ENCODE measurements at regions not wholly inside any gene's neighbourhood (a gene's known extent, or its start where the extent isn't known, plus 50 kb on each side); places are given as distances from the start of the nearest gene placed in this dataset.

GRCh38 chr2:2993172-2993692 lies 384.4 kb downstream of the EIPR1 start:
- no peak for DNase-seq (ENCODE audit: low read depth)

GRCh38 chr2:2992634-2993033 lies 385.0 kb downstream of the EIPR1 start:
- DNase-seq (ENCODE audit: low read depth): no peak

DNA sequence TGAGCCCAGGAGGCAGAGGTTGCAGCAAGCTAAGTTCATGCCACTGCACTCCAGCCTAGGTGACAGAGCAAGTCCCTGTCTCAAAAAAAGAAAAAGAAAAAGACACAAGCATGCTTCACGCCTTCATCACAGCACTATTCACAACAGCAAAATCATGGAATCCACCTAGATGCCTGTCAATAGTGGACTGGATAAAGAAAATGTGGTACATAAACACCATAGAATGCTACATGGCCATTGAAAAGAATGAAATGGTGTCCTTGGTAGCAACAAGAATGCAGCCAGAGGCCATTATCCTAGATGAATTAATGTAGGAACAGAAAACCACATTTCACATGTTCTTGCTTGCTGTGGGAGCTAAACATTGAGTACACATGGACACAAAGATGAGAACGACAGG lies 392.6 kb downstream of the EIPR1 start:
- no peak for DNase-seq (ENCODE audit: low read depth)

DNA sequence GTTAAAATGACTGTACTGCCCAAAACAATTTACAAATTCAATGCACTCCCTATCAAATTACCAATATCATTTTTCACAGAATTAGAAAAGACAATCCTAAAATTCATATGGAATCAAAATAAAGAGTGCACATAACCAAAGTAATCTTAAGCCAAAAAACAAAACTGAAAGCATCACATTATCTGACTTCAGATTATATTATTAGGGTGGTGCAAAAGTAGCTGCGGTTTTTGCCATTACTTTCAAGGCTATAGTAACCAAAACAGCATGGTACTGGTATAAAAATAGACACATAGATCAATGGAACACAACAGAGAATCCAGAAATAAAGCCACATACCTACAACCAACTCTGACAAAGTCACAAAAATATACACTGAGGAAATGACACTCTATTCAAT lies 396.6 kb downstream of the EIPR1 start:
- no peak for DNase-seq (ENCODE audit: low read depth)

DNA sequence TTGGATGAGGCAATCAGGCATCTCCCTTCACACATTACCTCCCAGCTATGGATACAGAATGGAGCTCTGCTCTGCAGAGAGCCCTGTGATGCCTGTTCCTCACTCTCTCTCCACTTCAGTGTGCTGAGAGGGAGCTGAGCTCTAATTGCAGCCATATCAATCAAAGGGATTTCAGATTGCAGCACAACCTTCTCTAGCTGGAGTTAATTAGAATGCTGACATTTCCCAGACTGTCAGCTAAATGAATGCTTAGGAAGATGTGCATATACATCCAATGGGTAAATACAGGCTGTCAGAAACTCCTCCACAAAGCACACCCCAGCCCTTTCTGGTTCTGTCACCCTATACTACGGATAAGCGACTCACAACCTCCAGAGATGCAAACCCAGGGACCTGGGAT lies 402.6 kb downstream of the EIPR1 start:
- no peak for DNase-seq (ENCODE audit: low read depth)

DNA sequence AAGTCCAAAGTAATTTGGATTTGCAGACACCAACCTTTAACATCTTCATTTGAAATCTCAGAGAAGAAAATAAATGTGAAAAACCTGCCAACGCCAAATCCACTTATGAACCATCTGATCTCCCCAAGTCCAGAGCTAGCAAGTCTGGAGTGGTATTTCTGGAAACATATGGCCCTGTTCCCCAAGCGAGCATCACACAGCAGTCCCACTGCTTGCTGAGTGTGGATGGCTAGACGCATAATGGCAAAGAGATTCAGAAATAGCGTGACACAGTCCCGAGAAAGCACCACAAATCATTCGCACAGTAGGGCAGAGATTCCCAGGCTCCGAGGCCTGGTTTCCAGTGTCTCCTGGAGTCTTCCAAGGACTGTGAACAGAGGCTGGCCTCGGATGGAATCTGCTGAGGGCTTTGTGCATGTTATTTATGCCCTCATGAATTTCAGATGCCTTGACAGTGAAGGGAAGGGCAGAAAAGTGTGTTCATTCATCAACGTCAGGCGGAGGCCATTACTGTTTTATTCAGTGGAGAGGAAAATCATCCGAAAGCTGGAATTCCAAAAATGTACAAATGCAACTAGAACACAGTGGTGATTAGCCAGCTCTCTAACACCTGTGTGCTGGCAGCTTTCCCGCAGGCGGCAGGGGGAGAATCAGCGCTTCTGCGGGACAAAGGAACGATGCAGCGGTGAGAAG lies 417.0 kb downstream of the EIPR1 start:
- DNase-seq (ENCODE audit: low read depth): no peak

- no peak for DNase-seq (ENCODE audit: low read depth)
Observed at GRCh38 chr2:2950403-2950952, 427.1 kb downstream of the EIPR1 start.

- no peak for DNase-seq (ENCODE audit: low read depth)
Observed at GRCh38 chr2:2947406-2947805, 430.2 kb downstream of the EIPR1 start.

DNA sequence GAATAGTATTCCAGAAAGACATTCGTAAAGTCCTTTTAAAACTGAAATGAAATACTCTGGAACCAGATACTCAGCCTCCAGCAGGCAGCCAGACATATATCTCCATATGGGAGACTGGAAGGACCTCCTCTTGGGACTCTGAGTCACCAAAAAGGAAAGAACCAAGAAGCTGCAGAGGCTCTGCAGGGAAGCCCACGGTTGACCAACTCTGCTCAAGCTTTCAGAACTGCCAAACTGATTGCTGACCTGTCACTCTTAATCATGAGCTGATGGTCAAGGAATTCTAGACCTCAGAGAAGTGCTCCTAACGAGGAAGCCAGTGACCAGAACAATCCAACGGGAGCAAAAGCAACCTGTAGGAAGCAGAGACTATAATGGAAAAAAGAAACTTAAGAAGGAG lies 434.7 kb downstream of the EIPR1 start:
- no peak for DNase-seq (ENCODE audit: low read depth)

GRCh38 chr2:2942225-2942624 lies 435.4 kb downstream of the EIPR1 start:
- DNase-seq (ENCODE audit: low read depth): no peak

DNA sequence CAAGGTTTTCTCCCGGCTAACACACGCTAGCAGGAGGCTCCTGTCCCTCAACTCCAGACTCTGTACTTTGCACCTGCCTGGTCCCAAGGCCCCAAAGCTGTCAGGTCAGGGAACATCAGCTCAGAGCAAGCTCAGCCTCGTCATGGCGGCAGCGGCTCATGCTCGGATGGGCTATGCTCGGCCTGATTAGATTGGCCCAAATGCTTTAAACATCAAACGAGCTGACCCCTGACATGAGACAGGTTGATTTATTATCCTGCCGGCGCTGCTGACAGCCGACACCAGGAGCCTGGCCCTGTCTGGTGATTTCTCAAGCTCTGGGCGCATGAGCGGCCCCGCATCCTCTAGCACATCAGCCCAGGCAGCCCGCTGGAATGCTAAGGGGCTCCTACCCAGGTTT lies 436.4 kb downstream of the EIPR1 start:
- DNase-seq (ENCODE audit: low read depth): no peak

DNA sequence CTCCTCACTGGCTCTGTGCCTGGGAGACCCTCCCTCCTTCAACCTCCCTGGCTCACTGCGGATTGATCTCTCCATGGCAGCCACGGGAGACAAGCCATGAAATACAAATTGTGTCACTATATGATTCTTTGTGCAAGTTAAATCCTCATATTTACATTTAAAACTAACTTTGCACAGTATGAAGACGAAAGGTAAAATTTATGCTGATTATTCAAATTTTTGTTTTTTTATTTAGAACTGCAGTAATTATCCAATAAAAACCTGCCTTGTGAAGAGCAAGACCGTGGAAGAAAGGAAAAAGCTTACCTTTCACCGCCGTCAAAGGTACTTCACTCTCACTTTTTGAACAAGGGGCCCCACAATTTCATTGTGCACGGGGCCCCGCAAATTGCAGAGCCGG lies 436.9 kb downstream of the EIPR1 start:
- no peak for DNase-seq (ENCODE audit: low read depth)

GRCh38 chr2:2940061-2940460 lies 437.6 kb downstream of the EIPR1 start:
- DNase-seq (ENCODE audit: low read depth): no peak

DNA sequence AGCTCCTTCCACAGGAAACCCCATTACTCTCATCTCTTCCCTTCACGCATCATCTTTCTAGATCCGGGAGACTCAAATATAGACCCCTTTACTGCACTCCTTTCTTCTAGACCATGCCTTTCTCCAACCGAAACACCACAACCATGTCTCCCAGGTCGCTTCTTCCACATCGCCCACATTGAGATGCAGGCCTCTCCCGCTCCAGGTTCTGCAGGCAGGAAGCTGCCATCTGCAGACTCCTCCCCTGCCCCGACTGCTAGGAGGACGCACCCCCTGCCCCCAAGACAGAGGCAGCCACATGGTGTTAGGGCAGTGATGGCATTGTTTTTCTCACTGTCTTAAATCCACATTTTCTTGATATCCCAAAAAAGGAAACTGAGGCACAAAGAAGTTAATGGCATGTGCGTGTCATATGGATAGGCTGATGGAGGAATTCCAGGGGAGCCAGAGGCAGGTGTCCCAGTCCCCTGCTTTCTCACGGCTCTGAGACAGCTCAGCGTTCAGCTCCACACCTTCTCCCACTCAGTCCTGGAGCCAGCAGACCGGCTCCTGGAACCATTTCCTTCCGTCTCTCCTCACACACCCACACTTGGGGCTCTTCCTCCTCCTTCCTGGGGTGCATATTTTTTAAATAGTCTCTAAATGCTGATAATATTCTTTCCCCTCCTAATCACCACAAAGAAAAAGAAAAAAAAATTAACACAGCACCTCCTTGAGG lies 438.4 kb downstream of the EIPR1 start:
- no peak for DNase-seq (ENCODE audit: low read depth)

DNA sequence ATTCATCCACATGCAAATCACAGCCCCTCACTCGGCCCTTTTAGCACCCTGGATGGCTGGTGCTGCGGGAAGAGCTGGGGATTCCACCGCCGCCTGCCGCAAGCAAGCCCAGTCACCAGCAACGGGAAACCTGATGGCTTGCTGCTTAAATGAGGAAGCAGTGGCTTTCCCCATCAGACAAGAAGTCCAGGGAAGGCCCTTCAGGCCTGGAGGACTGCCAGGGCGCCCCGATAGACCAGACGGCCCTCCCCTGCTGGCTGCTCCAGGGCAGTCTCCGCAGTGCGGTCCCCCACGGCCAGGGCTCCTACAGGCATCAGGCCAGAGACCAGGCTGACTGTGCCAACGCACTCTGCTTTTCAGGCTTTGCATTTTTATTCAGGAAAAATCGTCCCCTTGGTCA lies 439.1 kb downstream of the EIPR1 start:
- DNase-seq (ENCODE audit: low read depth): no peak

DNA sequence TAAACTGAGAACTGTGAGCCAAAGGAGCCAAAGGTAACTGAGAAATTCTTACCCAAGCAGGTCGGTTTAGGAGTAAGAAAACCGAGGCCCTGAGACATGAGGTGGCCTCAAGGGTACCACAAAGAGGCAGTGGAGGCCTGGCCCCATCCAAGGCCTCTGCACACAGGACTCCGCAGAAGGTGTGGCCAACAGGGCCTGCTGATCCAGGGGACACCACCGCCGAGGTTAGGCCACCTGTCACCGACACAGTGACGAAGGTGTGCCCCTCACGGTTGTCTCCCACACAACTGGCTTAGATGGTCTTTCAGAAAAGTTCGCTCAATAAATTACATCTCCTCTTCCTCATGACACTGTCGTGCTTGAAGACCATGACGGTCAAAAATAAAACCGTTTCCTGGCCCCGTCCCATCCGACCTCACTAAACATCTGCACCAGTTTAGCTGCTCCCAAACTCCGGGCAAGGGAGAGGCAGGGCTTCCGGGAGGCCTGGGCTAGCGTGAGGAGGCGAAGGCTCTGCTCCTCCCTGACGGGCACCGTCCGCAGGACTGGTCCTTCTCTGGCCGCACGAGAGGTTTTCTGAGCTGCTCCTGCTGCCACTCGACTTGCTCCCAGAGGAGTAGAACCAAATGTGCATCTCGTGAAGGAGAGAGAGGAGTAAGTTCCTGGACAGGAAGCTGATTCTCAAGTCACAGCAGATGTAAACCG lies 442.0 kb downstream of the EIPR1 start:
- DNase-seq (ENCODE audit: low read depth): no peak

DNA sequence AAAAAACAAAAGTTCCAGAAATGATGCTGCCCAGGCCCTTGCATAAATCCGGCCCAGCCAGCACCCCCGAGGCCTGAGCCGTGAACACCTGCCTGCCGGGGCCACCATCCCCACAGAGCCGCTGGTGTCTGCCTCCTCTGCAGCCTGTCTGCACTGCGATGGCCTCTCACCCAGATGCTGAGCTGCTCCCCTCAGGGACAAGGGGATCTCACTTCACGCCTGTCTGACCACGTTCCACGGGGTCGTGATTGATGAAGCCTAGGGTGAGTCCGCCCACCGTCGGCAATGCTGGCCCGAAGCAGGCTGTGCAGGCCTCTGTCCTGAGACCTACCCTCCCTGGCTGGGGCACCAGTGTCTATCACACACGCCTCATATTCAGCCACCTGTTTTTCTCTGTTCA lies 444.2 kb downstream of the EIPR1 start:
- DNase-seq (ENCODE audit: low read depth): no peak

GRCh38 chr2:2932692-2933305 lies 444.8 kb downstream of the EIPR1 start:
- DNase-seq (ENCODE audit: low read depth): no peak

DNA sequence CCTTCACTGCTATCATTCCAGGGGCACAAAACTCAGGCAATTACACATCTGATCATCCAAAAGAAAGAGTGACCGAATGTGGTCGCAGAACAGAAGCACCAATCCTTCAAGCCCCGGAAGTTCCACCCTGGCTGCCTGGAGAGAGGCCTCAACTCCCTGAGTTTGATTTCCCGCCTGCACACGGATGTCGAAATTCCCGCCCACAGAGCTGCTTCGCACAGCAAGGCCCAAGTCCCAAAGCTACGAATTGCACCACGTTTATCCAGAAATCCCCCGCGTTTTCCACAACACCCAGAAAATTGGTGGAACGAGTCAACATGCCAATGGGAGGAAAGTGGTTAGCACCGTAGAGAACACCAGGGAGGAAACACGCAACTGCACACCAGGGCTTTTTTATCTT lies 445.4 kb downstream of the EIPR1 start:
- DNase-seq (ENCODE audit: low read depth): no peak

DNA sequence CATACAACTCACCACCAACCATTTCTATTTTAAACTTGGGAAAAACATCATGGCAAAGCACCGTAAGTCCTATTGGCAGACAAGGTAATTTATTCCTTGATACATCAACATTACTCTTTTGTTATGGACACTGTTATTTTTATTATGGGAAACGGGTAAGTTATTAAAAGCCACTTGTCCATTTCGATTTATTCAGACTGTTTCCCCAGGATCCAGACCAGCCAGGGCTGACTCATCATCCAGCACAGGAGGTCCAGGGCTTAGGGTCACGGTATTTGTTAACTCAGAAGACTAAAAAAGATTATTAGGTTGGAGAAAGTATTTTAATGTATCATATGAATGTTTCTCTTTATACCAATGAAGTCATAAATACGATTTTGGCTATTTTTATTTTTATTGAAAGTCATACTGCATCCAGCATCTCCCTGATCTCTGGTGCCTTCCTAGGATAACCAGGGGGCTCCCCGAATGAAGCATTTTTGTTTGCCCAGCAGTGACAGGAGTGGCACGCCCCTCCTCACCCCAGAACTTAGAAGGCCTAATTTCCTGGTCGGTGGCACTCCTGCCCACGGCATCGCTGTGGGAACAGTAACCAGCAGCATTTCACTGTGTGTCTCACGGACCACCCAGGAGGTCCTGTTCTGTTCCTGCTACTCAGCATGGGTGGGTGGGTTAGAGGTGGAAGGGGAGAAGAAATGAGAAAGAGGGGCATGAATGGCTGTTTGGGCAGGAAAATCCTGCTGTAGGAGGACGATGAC lies 446.1 kb downstream of the EIPR1 start:
- no peak for DNase-seq (ENCODE audit: low read depth)

GRCh38 chr2:2930841-2931240 lies 446.8 kb downstream of the EIPR1 start:
- no peak for DNase-seq (ENCODE audit: low read depth)

DNA sequence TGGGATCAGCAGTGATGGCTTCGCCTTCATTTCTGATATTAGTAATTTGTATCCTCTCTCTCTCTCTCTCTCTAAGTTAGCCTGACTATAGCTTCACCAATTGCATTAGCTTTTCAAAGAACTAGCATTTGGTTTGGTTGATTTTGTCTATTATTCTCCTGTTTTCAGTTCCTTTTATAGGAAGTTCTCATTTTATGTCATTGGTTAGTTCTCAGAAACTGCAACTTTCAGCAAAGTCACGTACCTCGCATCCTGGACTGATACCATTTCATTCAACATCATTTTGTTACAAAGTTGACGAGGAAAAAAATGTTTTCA lies 450.8 kb downstream of the EIPR1 start:
- DNase-seq (ENCODE audit: low read depth): no peak
